ENCODE measurements at regions not wholly inside any gene's neighbourhood (a gene's known extent, or its start where the extent isn't known, plus 50 kb on each side); places are given as distances from the start of the nearest gene placed in this dataset.

GRCh38 chr14:97387252-97387874 lies 590.2 kb downstream of the VRK1 start:
- peaks cover 26% of the 10 kb centered on the region for H3K9me3 ChIP-seq (ENCODE audit: control insufficient read depth, insufficient read depth, low read length)
- no peak overlapping the region for H3K4ac ChIP-seq (ENCODE audit: low read depth, low read length)
- H4K91ac ChIP-seq (ENCODE audit: insufficient read depth, low read depth, low read length): no peak overlapping the region
- DNase-seq (no peak), ATAC-seq (ENCODE audit: low read depth) (no peak)
- H2BK15ac ChIP-seq (ENCODE audit: low read depth, low read length): no peak overlapping the region
- no peak overlapping the region for H3K9ac ChIP-seq (ENCODE audit: low read depth, low read length)
- H3K56ac ChIP-seq (ENCODE audit: extremely low read depth, insufficient read depth, low read length): no peak overlapping the region
- intact Hi-C loops (cut with micrococcal nuclease): no loop called here
- ChIA-PET CTCF (interaction anchor here (0.9 kb wide), 1 partner anchor 20 kb away, joined by 3 read pairs; no protein-coding TSS in a partner anchor), POLR2A (ENCODE audit: unreplicated experiment) (no interaction called here)
- H4K5ac ChIP-seq (ENCODE audit: low read depth, low read length): no peak overlapping the region
- H4K20me1 ChIP-seq (ENCODE audit: insufficient read depth, low read length): no peaks in the 10 kb centered on the region
- dilution Hi-C loops (cut with HindIII; ENCODE audit: low sequenced_read_pairs, unreplicated experiment): no loop called here
- H3K36me3 ChIP-seq (ENCODE audit: control insufficient read depth, insufficient read depth, low read length): no peaks in the 10 kb centered on the region
- no peak overlapping the region for H2AK9ac ChIP-seq (replicated peaks; ENCODE audit: low read depth, low read length, poor library complexity)
- H3K18ac ChIP-seq (ENCODE audit: low read depth, low read length): no peak overlapping the region
- 20% methylated on average over 2 of the region's 9 CpGs; no CpG with 5 or more reads in 1 of the 2 experiments for WGBS, 2 experiments (ENCODE audit: extremely low coverage in 2 of 2, insufficient read length in 1 of 2)
- H3K4me3 ChIP-seq (ENCODE audit: insufficient read depth, low read depth, low read length): no peak overlapping the region
- no peak overlapping the region for H3K27ac ChIP-seq (ENCODE audit: insufficient read depth, low read length)
- no peak overlapping the region for H2BK5ac ChIP-seq (ENCODE audit: low read depth, low read length, poor library complexity, severe bottlenecking)
- H2AK5ac ChIP-seq (ENCODE audit: low read depth, low read length): no peak overlapping the region
- no peak overlapping the region for H2AFZ ChIP-seq (replicated peaks; ENCODE audit: low read length, poor library complexity)
- no peak overlapping the region for H3K23ac ChIP-seq (ENCODE audit: low read depth, low read length)
- no peaks in the 10 kb centered on the region for H3K4me1 ChIP-seq (ENCODE audit: control insufficient read depth, insufficient read depth, low read length)
- no peaks in the 10 kb centered on the region for H3K9me1 ChIP-seq (ENCODE audit: insufficient read depth, low read length)
- no TSS peak for BruUV-seq (replicated peaks)
- TF ChIP-seq POLR2A (IDR thresholded peaks at IDR 0.05; ENCODE audit: low read depth, low read length): no peak
- TF ChIP-seq USF2 (IDR thresholded peaks at IDR 0.05; ENCODE audit: low read depth, low read length): no peak
- no peak for TF ChIP-seq MXI1 (IDR thresholded peaks at IDR 0.05; ENCODE audit: borderline replicate concordance, low read depth, low read length)
- TF ChIP-seq RCOR1 (IDR thresholded peaks at IDR 0.05; ENCODE audit: insufficient replicate concordance, low read length): no peak
- no peak for TF ChIP-seq CEBPB (IDR thresholded peaks at IDR 0.05; ENCODE audit: low read depth, low read length)
- TF ChIP-seq MAZ (IDR thresholded peaks at IDR 0.05; ENCODE audit: borderline replicate concordance, low read depth, low read length): no peak
- no peak for TF ChIP-seq CHD1 (IDR thresholded peaks at IDR 0.05; ENCODE audit: low read depth, low read length)
- no peak for TF ChIP-seq SMC3 (IDR thresholded peaks at IDR 0.05; ENCODE audit: low read depth, low read length)
- TF ChIP-seq RFX5 (IDR thresholded peaks at IDR 0.05; ENCODE audit: low read depth, low read length): no peak
- TF ChIP-seq, protein P1, sequence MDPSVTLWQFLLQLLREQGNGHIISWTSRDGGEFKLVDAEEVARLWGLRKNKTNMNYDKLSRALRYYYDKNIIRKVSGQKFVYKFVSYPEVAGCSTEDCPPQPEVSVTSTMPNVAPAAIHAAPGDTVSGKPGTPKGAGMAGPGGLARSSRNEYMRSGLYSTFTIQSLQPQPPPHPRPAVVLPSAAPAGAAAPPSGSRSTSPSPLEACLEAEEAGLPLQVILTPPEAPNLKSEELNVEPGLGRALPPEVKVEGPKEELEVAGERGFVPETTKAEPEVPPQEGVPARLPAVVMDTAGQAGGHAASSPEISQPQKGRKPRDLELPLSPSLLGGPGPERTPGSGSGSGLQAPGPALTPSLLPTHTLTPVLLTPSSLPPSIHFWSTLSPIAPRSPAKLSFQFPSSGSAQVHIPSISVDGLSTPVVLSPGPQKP (IDR thresholded peaks at IDR 0.05; ENCODE audit: borderline replicate concordance, low read depth, low read length): no peak
- no peak for TF ChIP-seq NFE2L2 (IDR thresholded peaks at IDR 0.05; ENCODE audit: low read depth, low read length)
- no peak for TF ChIP-seq FOS (IDR thresholded peaks at IDR 0.05; ENCODE audit: low read depth, low read length)
- H3K14ac ChIP-seq (replicated peaks; ENCODE audit: low read depth, low read length): no peak overlapping the region
- in situ Hi-C loops (cut with MboI; ENCODE audit: low sequenced_read_pairs): no loop called here
- no peak overlapping the region for H2BK120ac ChIP-seq (ENCODE audit: low read depth, low read length)
- no peak overlapping the region for H3K4me2 ChIP-seq (ENCODE audit: low read depth, low read length)
- H2BK20ac ChIP-seq (ENCODE audit: low read depth, low read length): no peak overlapping the region
- no peaks in the 10 kb centered on the region for H3K79me1 ChIP-seq (ENCODE audit: low read depth in 1 of 2, low read length in 2 of 2)
- no peaks in the 10 kb centered on the region for H3K27me3 ChIP-seq (ENCODE audit: control insufficient read depth, insufficient read depth, low read length)
- no peak overlapping the region for H4K8ac ChIP-seq (ENCODE audit: low read depth in 2 of 2, low read length in 2 of 2)

Data from IMR-90 (cell line).